Ovary (tissue), 7 donors: ENCODE measurements at regions not wholly inside any gene's neighbourhood (a gene's known extent, or its start where the extent isn't known, plus 50 kb on each side); places are given as distances from the start of the nearest gene placed in this dataset.

Experiments
- DNase-seq, 5 donors: peaks; one replicate each; pipeline ENCODE4 v3.0.0-alpha.2; 2019 to 2020
- H3K27ac ChIP-seq, 2 donors: fragments of 200-600 bp; one replicate each; pipeline versions ENCODE4 v1.5.1 to v1.8.0; 2019 to 2022
- H3K27me3 ChIP-seq: fragments of 200-600 bp; one replicate; pipeline ENCODE4 v1.8.0; 2022
- H3K36me3 ChIP-seq: fragments of 200-600 bp; sonication (generic); one replicate; pipeline ENCODE4 v1.5.1; 2019
- H3K4me1 ChIP-seq: one replicate; pipeline ENCODE4 v1.8.1; 2013; ENCODE audit warnings: mild to moderate bottlenecking, moderate library complexity; ENCODE audit not compliant: insufficient read depth
- H3K4me3 ChIP-seq: fragments of 200-600 bp; sonication (generic); one replicate; pipeline ENCODE4 v1.5.1; 2017
- H3K9me3 ChIP-seq, 2 donors: fragments of 200-600 bp in 1 of 2; sonication (generic) in 1 of 2; one replicate each; pipeline versions ENCODE4 v1.5.1 to v1.8.1; 2013 to 2019; ENCODE audit warnings: mild to moderate bottlenecking in 1 of 2, moderate library complexity in 1 of 2
- EP300 ChIP-seq: sonication (generic); formaldehyde crosslinking; IDR thresholded peaks from one replicate; pipeline ENCODE4 v1.6.1; 2017; ENCODE audit warnings: antibody characterized with exemption
- POLR2A ChIP-seq: fragments of 450-650 bp; IDR thresholded peaks from one replicate; pipeline ENCODE4 v1.6.1; 2017; ENCODE audit warnings: antibody characterized with exemption, mild to moderate bottlenecking, moderate library complexity
- WGBS, 3 donors: extraction: QIAGEN DNeasy Blood & Tissue Kit in 1 of 3; methylation state at CpG; one replicate each; pipeline versions ENCODE4 v1.1.5 to v1.1.7; 2013 to 2017; 5-methylcytosine and 5-hydroxymethylcytosine counted together
- intact Hi-C, 4 donors: fragments of 100-400 bp; cut with DNase I; formaldehyde crosslinking; loops; one replicate each; pipeline versions ENCODE4 v1.11.0 to v1.15.1; 2022 to 2023
- TF ChIP-seq, protein P1 (sequence below), 3 donors: fragments of 450-650 bp in 2 of 3; fragments of 200-600 bp in 1 of 3; IDR thresholded peaks; one replicate each; pipeline versions ENCODE4 v1.5.1 to v1.8.0; 2016 to 2022; ENCODE audit warnings: antibody characterized with exemption in 3 of 3, mild to moderate bottlenecking in 1 of 3
- donor health status: DM: no; HTN: no; CAD: no; lungs with moderate emphysema.
- donor health status: DM: no; HTN: no; CAD: no.
- donor health status: Bipolar disorder and iron deficiency.
- donor health status: DM: no; HTN: no; CAD: no.
- donor health status: DM: yes; HTN: yes; CAD: no.

DNA sequence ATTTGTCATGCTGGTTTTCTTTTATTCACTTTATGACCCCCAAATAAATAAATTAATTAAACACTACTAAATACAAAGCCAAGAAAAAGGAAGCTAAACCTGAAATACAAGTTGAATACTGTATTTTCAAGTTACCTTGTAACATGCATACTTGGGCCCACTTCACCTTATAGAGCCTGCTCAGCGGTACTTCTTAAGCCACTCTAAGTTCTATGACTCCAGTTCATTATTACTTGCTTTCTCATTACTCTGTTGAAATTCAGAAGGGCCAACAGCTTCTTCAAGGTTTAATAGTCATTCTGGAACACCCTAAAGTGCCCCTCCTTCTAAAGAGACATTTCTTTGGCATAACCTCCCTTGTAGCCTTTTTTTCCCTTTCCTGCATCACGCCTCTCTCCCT is 844.5 kb downstream of the RPA4 start:
- Histone ChIP-seq H3K27me3 (no peaks in the 10 kb centered on the region), H3K4me3 (no peak overlapping the region), H3K4me1 (no peaks in the 10 kb centered on the region), H3K27ac (no peak overlapping the region), H3K36me3 (no peaks in the 10 kb centered on the region), H3K9me3 (no peaks in the 10 kb centered on the region)
- DNase-seq = no peak
- TF ChIP-seq POLR2A = no peak
- TF ChIP-seq EP300 = no peak
- TF ChIP-seq, protein P1, sequence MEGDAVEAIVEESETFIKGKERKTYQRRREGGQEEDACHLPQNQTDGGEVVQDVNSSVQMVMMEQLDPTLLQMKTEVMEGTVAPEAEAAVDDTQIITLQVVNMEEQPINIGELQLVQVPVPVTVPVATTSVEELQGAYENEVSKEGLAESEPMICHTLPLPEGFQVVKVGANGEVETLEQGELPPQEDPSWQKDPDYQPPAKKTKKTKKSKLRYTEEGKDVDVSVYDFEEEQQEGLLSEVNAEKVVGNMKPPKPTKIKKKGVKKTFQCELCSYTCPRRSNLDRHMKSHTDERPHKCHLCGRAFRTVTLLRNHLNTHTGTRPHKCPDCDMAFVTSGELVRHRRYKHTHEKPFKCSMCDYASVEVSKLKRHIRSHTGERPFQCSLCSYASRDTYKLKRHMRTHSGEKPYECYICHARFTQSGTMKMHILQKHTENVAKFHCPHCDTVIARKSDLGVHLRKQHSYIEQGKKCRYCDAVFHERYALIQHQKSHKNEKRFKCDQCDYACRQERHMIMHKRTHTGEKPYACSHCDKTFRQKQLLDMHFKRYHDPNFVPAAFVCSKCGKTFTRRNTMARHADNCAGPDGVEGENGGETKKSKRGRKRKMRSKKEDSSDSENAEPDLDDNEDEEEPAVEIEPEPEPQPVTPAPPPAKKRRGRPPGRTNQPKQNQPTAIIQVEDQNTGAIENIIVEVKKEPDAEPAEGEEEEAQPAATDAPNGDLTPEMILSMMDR (IDR thresholded peaks at IDR 0.05) = no peak
- intact Hi-C loops = no loop called here
- 77 to 91% (median 84%) methylated on average over 2 of the region's 2 CpGs for WGBS, 3 donors

GRCh38 chrX:97740044-97740443 is 856.3 kb downstream of the RPA4 start:
- Histone ChIP-seq H3K36me3 (no peaks in the 10 kb centered on the region), H3K4me3 (no peak overlapping the region), H3K9me3 (no peaks in the 10 kb centered on the region), H3K4me1 (no peaks in the 10 kb centered on the region), H3K27me3 (no peaks in the 10 kb centered on the region), H3K27ac (no peak overlapping the region)
- intact Hi-C loops = no loop called here
- DNase-seq = no peak
- TF ChIP-seq, protein P1 (IDR thresholded peaks at IDR 0.05) = no peak
- TF ChIP-seq EP300 = no peak
- TF ChIP-seq POLR2A = no peak

- Histone ChIP-seq H3K9me3 (no peaks in the 10 kb centered on the region), H3K4me3 (no peak overlapping the region), H3K36me3 (no peaks in the 10 kb centered on the region), H3K4me1 (no peaks in the 10 kb centered on the region), H3K27me3 (no peaks in the 10 kb centered on the region), H3K27ac (no peak overlapping the region)
- TF ChIP-seq POLR2A (no peak), EP300 (no peak)
- TF ChIP-seq, protein P1 (IDR thresholded peaks at IDR 0.05) = no peak
- intact Hi-C loops = no loop called here
- no peak for DNase-seq
- WGBS, 3 donors = 18 to 38% (median 27%) methylated on average over 1 of the region's 1 CpG
Observed at GRCh38 chrX:97740886-97741285, 857.2 kb downstream of the RPA4 start.

- H3K27ac ChIP-seq = no peak overlapping the region
- no peaks in the 10 kb centered on the region for H3K36me3 ChIP-seq
- DNase-seq = no peak
- no peaks in the 10 kb centered on the region for H3K27me3 ChIP-seq
- no peaks in the 10 kb centered on the region for H3K4me1 ChIP-seq
- H3K9me3 ChIP-seq = no peaks in the 10 kb centered on the region
- intact Hi-C loops = no loop called here
- no peak for TF ChIP-seq POLR2A
- TF ChIP-seq EP300 = no peak
- TF ChIP-seq, protein P1 (IDR thresholded peaks at IDR 0.05) = no peak
- WGBS, 3 donors = 61 to 75% (median 70%) methylated on average over 3 of the region's 3 CpGs
- H3K4me3 ChIP-seq = no peak overlapping the region
Observed at GRCh38 chrX:97743014-97743413, 859.3 kb downstream of the RPA4 start.

DNA sequence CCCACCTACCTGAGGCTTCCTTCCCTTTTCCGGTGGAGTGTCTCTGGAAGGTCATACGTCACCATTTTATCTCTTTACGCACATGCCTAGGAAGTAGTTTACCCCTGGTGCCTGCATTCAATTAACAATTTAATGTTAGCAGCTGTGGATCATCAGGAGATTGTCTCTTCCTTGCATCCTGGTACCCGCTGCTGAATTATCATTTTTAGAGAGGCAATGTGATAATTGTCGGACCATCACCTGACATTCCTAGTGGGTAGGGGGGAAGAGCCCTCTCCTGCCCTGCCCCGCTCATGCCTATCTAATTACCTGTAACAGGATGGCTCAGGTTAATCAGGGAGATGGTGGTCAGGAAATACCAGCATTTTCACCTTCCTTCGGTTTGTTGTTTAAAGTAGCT is 863.6 kb downstream of the RPA4 start:
- Histone ChIP-seq H3K9me3 (no peaks in the 10 kb centered on the region), H3K27ac (no peak overlapping the region), H3K36me3 (no peaks in the 10 kb centered on the region), H3K4me3 (no peak overlapping the region), H3K4me1 (no peaks in the 10 kb centered on the region), H3K27me3 (no peaks in the 10 kb centered on the region)
- no peak for DNase-seq
- WGBS, 3 donors = 66 to 73% (median 70%) methylated on average over 7 of the region's 7 CpGs
- TF ChIP-seq POLR2A (no peak), EP300 (no peak)
- TF ChIP-seq, protein P1 (IDR thresholded peaks at IDR 0.05) = no peak
- intact Hi-C loops = no loop called here
